ENCODE measurements at regions not wholly inside any gene's neighbourhood (a gene's known extent, or its start where the extent isn't known, plus 50 kb on each side); places are given as distances from the start of the nearest gene placed in this dataset.

DNA sequence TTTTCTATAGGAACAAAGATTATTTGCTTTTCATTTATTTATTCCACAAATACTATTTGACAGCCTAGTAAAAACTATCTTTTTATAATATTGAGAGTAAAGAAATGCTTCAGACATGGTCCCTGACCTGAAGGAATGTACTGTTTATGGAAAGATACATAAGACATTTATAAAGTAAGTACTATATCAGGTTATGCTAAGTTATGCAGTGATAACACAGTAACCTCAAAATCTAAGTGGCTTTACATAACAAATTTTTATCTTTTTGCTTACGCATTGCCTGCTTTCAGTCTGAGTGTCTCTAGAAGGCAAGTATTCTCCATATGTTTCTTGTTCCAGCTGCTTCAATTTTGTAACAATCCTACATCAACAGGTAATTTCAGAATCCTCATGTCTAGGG, 694.0 kb downstream of the SQOR start:
- DNase-seq: no peak
- intact Hi-C loops (cut with DNase I): no loop called here

DNA sequence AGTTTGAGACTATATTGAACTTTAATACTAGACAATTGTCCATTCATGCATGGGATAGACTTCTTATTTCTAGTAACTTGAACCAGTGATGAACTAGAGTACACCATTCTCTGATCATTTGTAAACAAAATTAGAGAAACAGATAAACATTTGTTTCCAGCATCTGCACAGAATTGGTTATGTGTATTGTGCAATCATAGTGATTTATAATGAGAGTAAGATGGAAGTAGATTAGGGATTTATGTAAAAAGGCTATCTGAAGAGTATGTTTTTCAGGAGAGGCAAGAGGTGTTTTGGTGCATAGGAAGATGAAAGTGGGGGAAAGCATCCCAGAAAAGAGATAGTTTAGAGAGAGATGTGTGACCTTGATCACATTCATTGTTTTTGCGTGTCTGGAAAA, 695.0 kb downstream of the SQOR start:
- intact Hi-C loops (cut with DNase I): no loop called here
- DNase-seq: no peak

DNA sequence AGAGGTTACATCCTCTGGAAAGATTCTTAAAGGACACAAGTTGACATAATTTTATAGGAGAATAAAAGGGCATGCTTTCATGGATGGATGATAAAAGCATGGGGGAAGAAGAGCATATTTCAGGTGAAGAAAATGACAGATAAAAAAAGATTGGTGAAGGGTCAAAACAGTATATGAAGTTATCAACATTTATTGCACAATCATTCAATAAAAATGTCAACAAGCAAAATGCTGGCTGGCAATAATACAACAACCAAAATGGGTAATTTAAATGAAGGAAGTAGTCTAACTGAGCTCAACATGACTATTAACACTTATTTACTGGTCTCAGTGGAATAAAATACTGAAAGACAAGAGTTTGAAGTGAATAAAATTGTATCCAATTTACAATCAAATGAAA, 696.7 kb downstream of the SQOR start:
- intact Hi-C loops (cut with DNase I): no loop called here
- no peak for DNase-seq

DNA sequence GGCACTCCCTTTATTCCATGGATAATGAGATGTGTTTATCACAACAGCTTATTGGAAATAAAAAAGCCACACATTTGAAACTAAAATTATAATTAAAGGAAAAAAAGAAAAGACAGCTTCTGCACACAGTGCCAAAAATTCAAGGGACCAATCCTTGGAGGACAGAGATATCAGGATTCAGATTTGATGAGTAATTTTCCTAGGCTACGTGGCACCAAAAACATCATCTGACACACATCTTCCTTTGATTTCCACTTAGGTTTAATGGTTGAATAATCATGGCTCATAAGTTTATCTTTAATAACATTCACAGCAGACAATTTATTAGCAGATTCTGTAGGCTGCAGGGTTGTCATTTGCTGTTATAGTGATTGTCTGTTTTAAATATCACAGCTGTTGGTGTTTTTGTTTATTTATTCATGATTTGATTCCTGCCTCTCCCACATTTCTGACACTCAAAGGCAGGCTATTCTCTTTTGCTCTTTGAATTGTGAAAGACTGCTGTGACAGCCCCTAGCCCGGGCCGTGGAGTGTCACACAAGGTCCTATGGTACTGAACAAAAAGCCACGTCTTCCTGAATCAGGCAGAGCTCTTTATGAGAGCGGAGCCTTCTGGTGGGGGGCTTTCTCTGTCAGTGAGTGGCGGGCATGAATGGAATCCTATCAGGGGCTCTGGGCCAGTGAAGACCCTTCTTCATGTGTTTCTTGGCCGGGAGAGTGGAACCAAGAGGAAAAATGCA, 708.5 kb downstream of the SQOR start:
- intact Hi-C loops (cut with DNase I): no loop called here
- peak in 18 of 42 donors; percentile 2 to 40 (median 9) for DNase-seq

DNA sequence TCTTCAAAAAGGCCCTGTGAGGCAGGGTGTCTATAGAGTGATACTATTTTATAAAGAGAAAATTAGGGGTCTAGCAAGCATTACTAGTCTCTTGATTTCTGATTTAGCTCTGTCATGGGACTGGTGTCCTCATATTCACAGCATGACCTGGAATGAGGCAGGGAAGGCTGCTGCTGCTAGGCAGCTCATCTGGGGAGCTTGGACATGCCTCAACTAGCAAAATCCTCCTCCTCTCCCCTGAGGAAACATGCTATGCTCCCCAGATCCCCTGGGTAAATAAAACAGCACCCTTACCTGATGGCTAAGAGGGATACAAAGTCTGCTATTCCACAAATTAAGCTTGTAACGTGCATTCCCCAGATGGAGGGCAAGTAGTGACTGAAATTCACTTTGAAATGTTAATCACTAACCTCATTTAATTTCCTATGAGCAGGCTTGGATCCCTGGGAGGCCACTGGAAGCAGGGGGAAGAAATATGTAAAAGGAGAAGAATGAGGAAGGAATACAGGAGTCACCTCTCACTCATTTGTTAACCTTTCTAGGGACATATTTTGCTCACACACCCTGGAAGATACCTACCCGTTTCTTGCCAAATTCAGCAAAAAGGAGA, 709.4 kb downstream of the SQOR start:
- DNase-seq: no peak
- intact Hi-C loops (cut with DNase I): no loop called here

DNA sequence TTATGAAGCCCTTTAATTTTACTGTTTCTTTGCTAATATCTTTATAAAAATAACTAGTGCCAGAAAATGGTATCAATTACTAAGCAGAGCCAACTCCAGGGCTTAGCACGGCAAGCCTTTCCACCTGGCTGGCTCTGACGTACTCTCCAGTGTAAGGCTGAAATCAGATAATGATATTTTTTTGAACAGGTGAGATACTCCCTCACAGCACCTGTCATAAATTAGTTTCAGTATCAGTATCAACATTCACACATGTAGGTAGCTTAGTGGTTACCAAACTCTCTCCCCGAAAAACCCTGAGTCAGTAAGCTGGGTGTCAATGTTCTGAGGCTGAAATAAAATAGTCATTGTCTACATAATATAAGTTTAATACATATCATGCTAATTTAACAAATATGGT, 710.1 kb downstream of the SQOR start:
- no peak for DNase-seq
- intact Hi-C loops (cut with DNase I): no loop called here

DNA sequence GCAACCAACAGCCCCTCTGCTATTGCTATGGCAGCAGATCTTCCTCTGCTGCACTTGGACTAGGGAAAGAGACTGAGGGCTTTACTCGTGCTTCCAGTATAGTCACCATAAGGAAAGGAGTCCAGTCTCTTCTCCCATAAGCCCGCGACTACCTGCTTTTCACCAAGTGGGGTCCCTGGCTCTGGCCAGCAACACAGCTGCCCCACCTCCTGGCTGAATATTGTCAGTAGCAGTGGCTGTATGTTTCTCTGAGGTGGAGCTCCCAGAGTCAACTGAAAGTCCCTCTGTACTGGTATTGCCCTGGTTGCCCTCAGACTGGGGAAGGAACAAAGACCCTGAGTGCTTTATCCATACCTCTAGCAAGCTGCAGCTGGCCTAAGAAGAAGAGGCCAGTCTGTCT, 719.6 kb downstream of the SQOR start:
- intact Hi-C loops (cut with DNase I): no loop called here

DNA sequence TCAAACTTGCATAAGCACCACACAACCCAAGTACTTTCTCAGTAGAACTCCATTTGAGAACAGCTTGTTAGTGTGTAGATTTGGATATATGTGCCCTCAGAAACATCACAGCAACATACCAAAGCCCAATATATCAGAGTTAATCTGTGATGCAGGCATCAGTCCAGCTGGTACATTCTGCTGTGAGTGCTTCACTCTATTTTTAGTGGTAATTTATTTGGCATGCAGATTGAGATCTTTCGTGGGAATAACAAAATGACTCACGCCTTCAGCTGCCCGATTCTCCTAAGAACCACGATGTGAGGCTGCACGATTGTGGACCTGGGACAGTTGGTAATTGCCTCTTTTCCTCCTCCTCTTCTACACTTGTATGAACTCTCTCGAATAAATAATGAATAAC, 730.7 kb downstream of the SQOR start:
- peak in 5 of 42 donors; percentile 7 to 47 (median 26) for DNase-seq
- intact Hi-C loops (cut with DNase I): no loop called here

More for the DNA sequence above, 719.6 kb downstream of the SQOR start:
- no peak for DNase-seq

DNA sequence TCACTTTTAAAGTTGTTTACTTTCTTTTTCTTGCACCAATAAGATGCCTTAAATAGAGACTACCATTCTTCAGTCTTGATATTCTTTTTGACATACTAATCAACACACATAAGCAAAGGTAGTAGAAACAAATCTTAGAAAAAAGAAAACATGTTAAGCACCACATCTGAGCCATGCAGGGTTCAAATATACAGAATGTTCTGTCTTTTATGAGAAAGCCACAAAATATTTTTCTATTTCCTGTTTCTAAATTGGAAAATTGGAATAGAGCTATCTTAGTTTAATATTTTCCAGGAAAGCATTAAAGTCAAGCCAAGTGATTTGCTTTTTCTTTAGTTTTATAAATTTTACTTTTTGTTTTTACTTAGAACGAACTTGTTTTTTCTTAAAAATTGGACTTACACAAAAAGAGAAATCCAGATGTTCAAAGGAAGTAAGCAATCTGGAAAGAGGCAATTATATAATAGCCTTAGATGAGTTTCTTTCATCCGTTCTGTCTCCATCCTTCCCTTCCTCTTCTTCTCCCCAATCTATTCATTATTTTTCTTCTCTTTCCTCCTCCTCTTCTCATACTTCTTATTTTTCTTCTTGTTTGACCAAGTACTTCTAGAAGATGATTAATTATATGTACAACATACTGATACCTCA, 731.7 kb downstream of the SQOR start:
- intact Hi-C loops (cut with DNase I): no loop called here
- DNase-seq: no peak

DNA sequence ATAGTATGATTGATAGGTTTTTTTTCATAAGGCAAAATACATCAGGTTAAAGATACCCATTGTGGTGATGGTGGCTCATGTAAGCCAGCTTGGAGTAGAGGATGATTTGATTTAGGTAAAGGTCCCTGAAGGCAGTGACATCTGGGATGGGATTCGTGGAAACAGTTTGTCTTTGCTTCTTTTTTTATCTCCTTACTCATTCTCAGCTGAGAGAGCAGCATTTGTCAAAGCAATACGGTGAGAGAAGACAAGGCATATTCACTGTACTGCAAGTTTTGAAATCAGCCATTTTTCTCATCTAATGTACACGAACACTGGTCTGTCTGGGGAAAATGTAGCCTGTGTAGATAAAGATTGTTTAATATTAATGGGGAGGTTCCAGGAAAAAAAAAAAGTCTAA, 749.1 kb downstream of the SQOR start:
- DNase-seq: no peak
- intact Hi-C loops (cut with DNase I): no loop called here

DNA sequence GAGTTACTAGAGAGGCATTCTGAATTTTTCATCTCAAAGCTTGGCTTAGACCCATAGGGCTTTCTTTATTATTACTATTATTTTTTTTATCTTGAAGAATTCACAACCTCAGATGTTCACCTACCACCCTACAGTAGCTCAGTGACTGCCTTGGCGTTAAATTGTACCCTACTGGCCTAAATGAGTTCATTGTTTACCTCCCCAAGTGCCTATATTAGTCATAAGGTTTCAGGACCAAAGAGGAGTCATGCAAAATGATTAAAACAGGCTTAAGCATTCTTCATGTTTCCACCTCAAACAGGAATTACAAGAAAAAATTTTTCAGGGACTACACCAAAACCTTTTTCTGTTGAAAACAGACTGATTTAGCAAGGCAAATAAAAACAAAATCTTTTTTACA, 751.5 kb downstream of the SQOR start:
- DNase-seq: no peak
- intact Hi-C loops (cut with DNase I): no loop called here

DNA sequence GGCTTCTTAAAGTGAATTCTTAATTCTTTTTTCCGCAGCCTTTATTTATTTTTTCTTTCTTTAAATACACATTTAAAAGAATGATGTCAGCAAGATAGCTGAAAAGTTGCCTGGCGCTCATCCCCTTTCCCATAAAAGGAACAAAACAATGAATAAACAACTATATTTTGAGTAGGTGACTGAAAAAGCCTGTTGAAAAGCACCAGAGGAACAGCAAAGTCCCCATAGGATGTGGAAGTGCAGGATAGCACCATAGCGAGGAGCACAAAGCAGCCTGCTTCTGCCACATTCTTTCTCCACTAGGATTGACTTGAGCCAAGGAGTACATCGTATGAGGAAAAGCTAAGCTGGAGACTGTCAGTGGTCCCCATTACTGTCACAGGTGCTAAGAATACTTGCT, 754.9 kb downstream of the SQOR start:
- intact Hi-C loops (cut with DNase I): no loop called here

DNA sequence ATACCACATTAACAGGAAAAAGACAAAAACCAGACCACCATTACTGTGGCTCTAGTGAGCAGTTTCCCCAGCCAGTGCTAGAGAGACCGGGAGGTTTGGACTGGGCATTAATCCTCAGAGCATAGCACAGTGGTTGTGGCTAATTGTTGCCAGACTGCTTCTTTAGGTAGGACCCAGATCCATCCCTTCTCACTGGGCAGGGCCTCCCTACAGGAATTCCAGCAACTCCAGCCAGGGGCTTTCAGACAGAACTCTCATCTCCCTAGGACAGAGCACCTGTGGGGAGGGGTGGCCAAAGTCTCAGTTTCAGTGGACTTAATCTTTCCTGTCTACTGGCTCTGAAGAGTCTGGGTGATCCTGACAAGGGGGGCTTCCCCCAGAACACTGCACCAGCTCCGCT, 759.6 kb downstream of the SQOR start:
- DNase-seq: no peak
- intact Hi-C loops (cut with DNase I): no loop called here

More for the DNA sequence above, 754.9 kb downstream of the SQOR start:
- no peak for DNase-seq

DNA sequence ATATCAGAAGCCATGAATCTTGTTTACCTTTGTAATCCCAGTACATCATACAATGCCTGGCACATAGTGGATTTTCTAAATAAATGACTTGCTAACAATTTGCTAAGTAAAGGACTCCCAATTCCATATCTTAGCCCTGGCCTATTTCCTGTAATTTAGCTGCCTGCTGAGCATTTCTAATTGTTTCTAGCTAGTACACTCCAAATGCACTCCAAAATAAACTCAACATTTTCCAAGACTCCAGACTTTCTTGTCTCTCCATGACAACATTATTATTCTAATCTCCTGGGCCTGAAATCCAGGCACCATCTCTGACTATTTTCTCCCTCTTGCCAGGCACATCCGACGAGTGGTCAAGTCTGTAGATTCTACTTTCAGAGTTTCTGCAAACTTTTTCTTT, 773.5 kb downstream of the SQOR start:
- intact Hi-C loops (cut with DNase I): no loop called here
- no peak for DNase-seq

DNA sequence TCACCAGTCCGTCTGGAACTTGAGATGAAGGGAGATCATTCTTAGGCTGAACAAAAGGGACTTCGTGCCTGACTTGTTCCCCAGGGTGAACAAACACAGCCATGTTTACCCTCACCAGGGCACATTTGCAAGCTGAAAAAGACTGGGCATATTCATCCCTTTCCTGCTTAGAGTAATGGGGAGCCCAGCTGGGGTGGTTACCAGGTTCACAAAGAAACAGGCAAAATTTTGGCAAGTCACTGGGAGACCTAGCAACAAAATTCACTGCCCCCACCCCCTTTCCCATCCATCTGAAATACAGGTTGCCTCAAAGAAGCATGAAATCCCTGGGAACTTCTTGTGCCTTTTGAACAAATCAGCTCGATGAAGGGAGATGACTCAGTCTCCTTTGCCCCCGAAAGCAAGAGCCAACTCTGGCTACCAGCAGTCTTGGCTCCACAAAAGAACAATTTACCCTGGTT, 775.0 kb downstream of the SQOR start:
- intact Hi-C loops (cut with DNase I): no loop called here
- peak in 14 of 42 donors; percentile 5 to 62 (median 25) for DNase-seq

DNA sequence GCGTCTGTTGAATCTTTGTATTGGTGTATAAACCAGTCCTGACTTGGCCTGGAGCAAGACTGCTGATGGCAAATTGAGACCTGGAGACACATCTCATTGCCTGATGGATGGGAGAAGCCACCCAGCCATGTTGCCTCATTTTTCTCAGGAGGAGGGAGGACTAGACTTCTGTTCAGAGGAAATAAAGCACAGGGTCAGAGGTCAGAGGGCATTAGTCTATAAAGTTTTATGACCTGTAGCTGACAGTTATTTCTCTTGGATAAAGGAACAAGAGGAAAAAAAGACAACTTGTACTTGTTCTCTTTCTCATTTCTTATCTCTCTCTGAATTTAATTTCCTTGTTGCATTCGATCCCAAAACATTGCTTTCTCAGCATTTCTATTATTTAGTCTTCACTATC, 775.9 kb downstream of the SQOR start:
- DNase-seq: no peak
- intact Hi-C loops (cut with DNase I): no loop called here

DNA sequence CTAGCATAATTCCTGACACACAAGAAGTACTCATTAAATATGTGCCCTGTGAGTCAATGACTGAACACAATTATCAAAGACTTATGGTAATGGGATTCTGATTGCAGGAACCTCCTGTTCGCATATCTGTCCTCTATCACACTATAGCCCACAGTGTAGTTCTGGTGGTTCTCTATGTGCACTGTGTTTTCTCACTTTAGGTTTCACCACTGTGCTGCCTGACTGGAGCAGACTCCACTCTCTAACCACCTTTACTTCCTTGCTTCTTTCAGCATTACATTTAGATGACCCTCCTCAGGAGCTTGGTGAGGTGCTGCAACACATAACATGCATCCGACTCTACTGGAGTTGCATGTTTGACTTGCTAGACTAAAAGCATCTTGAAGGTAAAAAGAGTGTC, 777.1 kb downstream of the SQOR start:
- intact Hi-C loops (cut with DNase I): no loop called here
- DNase-seq: no peak

DNA sequence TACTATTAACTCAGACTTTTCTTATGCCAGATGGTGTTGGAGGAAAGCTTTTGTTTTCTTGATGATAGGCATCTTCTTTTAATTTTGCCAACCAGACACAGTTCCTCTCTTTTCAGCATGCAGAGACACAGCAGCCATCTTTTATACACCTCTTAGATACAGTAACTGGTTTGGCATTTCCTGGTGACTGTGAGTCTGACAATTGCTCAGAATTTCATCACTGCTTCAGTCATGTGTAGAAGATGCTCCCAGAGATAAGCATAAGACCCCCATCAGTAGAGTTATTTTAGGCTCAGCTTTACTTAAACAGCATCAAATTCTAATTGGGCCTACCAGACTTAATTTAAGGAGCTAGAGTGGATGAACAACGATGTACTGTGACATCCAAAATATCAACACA, 779.0 kb downstream of the SQOR start:
- no peak for DNase-seq
- intact Hi-C loops (cut with DNase I): no loop called here

DNA sequence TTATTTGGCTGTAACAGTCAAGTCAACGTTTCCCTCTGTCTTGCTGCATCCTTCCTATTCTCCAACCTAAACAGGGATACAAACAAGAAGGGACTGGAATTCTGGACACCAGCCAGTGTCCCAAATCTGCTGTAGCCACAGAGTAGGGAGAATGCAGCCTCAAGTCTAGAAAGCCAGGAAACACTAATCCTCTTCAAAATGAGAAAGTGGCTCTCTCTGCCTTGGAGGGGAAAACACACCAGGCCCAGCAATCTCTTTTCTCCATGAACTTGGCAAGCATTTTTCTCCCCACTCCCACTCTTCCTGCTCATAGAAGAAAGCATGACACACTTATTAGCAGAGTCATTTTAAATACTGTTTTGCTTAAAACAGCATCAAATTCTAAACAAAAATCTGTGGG, 781.7 kb downstream of the SQOR start:
- peak in 7 of 42 donors; percentile 4 to 39 (median 9) for DNase-seq
- intact Hi-C loops (cut with DNase I): no loop called here

DNA sequence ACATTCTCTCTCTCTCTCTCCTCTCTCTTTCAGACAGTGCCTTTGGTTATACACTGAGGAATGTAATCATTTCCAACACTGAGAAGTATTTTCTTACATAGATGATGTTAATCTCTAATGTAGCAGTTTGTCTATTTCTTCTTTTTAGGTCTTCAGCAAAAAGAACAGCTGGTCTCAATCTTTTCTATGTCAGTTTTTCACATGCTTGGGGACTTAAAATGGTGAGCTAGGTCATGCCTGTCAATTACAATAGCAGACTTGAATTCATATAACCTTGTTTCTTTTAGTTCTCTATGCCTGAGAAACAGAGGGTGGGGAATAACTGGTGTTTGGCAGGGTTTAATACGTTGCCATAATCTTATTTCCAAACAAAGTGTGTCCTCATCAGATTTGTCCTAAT, 786.2 kb downstream of the SQOR start:
- intact Hi-C loops (cut with DNase I): no loop called here
- no peak for DNase-seq
